GM19238 (cell line): ENCODE measurements at regions not wholly inside any gene's neighbourhood (a gene's known extent, or its start where the extent isn't known, plus 50 kb on each side); places are given as distances from the start of the nearest gene placed in this dataset.

Experiments
- DNase-seq: peaks from one replicate; pipeline ENCODE4 v3.0.0; 2011; ENCODE audit warnings: low spot score; ENCODE audit not compliant: insufficient read length

GRCh38 chr9:28805197-28805596 lies 1231.9 kb upstream of the C9orf72 start:
- DNase-seq: no peak

GRCh38 chr9:28808042-28808441 lies 1234.8 kb upstream of the C9orf72 start:
- DNase-seq: no peak

DNA sequence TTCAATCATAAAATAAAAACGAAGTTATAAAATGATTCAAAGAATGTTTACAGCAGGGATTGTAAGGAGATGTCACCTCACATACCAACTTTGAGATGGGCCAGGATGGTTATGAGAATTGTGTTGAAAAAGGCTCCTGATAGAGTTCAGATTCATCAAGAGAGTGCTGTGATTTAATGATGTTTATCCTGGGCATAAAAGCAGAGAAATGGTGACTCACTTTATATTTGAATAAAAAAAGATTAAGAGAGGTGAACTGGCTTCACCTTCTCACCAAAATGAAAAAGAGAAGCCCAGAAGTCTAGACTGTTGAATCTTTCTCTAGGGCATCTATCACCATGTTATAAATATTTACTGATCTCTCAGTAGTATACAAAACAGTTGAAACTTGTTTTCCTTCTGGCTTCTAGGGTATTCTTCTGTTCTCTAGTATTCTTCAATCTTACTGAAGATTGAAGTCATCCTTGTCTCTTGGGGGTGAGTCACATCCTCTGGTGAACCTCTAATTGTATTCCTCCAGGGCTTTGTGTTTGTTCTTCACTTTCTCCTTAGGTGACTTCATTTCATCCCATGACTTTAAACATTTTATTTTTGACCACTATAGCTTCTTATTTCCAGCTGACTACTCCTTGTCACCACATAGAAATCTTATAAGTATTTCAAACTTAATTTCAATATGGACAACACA lies 1237.3 kb upstream of the C9orf72 start:
- DNase-seq: no peak

DNA sequence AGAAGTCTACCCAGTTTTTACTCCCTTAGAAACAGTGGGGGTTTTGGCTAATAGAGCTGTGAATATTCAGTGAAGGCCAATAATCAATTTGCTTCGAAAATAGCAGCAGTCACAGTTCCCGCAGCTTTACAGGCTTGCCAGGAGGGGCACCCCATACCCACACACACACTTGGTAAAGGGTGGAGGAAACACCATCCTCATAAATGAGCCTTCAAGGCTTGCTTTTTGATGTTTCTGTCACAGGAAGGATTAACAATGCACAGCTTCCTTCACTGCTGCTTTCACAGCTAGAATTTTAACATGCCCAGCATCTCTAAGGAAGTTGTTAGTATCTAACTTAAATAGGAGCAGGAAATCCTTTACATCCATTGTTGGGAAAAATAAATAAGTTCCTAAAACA lies 1247.5 kb upstream of the C9orf72 start:
- no peak for DNase-seq

- DNase-seq: no peak
These were observed 1248.0 kb upstream of the C9orf72 start for GRCh38 chr9:28821240-28821639.

DNA sequence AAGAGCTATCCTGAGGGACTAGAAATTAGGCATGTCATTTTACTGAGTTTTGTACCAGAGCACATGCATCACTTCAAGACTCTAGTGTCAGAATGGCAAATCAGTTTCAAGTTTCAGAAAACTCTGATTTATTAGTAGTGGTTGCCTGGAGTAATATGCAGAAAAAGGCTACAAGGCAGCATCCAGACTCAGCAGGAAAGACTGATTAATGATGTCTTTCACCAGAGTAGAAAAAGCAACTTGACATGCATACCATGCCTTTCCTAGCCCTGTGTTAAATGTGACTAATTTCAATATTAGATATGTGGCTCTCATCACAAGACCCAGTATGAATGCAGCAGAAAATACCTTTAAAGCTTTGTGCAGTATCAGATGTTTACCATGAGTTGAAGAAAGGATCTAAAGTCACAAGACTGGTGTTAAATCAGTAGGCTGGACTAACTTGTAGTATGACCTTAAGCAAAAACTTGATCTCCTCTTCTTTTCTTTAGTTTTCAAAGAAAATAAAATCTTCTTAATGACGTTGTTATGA lies 1251.2 kb upstream of the C9orf72 start:
- DNase-seq: no peak

- DNase-seq: no peak
These were observed 1259.0 kb upstream of the C9orf72 start for GRCh38 chr9:28832168-28832770.

DNA sequence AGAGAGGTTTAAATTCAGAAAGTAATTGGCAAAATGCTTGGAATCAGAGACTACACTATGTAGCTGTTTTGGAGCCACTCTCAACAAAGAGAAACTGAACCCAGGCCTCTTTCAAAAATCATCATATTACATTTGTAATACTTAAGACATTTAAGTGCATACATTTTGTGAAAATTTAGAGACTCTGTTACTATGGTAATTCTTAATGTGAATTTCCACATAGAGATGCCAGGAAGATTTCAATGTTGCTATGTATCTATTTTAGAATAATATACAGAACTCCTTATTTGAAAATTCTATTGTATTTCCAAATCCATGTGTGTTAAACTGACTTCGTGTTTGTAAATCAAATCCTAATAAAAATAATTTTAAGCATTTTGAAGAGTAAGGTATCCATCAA lies 1260.9 kb upstream of the C9orf72 start:
- DNase-seq: no peak

DNA sequence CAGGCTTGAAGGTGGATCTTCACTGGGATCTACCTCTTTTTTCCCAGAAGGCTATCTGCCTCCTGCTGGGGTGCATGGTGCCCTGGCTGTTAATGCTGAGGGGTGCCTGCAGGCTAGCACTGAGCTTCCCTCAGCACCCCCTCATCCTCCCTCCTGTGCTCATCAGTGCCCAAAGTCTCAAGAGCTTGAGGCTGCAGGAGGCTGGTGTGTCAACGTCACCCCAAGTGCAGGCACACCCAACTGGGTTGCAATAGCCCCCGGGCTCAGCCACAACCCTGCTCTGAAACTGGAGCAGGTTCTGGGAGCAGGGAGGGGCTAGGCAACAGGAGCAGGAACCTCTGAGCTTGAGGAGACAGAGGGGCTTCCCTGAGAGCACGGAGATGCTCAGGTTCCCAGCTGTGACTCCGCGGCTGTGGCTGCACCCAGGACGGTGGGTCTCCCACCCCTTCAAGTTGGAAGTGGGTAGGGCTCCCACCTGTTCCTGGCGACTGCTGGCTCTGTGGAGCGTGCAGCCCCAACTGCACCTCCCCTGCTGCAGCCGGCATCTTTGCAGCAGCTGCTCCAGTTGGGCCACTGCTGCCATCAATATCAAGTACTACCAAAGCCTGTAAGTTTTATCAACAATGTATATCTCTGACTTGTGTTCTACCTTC lies 1266.6 kb upstream of the C9orf72 start:
- DNase-seq: no peak

DNA sequence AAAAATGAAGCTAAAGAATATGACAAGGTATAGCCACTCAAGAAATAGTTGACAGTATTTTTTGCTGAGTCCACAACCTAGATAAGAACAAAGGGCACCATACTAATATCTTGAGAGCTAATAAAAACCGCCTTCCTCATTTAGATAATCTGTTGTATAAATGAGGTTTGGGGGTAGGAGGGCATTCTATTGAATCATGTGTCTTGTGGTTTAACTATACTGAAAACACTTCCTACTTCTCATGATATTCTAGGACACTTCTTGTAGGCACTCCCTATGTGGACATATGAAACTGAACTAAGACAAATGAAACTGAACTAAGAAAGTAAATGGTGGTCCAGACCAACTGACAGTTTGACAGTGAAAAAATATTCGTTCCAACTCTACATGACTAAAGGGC lies 1268.5 kb upstream of the C9orf72 start:
- DNase-seq: no peak

GRCh38 chr9:28847331-28847730 lies 1274.0 kb upstream of the C9orf72 start:
- no peak for DNase-seq

DNA sequence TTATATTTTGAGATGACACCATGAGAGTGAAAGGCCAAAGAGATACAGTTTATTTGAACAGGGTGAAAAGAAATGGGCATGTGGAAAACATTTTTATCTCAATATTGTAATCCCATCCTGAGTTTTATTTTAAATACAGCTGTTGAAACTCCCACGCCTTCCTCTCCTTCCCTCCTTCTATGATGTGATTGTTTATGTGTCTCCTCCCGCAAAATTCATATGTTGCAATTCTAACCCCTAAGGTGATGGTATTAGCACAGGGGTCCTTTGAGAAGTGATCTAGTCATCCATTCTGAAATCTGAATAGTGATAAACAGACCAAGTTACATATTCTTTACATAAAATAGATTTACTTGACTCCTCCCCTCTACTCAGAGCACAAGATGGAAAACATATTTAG lies 1275.4 kb upstream of the C9orf72 start:
- DNase-seq: no peak

DNA sequence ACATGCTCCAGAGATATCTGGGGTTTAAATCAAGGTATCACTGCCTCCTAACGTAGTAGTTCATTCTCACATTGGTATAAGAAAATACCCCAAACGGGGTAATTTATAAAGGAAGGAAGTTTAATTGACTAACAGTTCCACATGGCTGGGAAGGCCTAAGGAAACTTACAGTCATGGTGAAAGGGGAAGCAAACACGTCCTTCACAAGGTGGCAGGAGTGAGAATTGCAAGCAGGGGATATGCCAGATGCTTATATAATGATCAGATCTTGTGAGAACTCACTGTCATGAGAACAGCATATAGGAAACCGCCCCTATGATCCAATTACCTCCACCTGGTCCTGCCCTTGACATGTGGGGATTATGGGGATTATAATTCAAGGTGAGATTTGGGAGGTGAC lies 1280.2 kb upstream of the C9orf72 start:
- no peak for DNase-seq

GRCh38 chr9:28866951-28867350 lies 1293.7 kb upstream of the C9orf72 start:
- no peak for DNase-seq

- DNase-seq: no peak
These were observed 1295.1 kb upstream of the C9orf72 start for GRCh38 chr9:28868228-28868990.

DNA sequence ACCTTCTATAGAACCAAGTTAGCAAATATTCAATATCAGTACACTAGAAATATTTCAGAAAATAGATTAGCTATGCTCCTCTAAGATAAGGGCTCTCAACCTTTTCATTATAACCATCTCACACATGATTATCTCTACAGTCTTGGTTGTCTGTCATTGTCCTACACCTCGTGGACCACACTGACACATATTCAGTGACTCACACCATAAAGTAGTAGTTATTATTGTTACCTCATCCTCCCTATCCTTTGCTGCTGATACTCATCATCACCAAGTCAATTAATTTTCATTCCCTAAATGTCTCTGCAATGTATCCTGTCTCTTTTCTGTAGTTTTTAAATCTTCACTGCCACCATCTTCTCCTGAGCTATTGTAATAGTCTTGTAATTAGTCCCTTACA lies 1309.2 kb upstream of the C9orf72 start:
- no peak for DNase-seq

DNA sequence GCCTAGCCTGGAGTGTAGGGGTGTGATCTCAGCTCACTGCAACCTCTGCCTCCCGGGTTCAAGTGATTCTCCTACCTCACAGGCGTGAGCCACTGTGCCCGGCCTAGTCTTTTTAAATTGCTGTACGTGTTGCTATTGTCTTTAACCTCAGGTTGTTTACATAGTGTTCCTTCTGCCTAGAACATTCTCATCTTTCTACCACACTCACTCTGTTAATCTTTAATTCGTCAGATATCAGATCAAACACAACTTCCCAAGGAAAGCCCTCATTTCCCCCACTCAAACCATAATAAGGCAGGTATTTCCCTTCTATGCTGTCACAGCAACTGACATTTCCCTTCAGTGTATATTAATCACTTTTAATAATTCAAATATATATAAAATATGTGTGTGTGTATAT lies 1310.0 kb upstream of the C9orf72 start:
- DNase-seq: no peak

DNA sequence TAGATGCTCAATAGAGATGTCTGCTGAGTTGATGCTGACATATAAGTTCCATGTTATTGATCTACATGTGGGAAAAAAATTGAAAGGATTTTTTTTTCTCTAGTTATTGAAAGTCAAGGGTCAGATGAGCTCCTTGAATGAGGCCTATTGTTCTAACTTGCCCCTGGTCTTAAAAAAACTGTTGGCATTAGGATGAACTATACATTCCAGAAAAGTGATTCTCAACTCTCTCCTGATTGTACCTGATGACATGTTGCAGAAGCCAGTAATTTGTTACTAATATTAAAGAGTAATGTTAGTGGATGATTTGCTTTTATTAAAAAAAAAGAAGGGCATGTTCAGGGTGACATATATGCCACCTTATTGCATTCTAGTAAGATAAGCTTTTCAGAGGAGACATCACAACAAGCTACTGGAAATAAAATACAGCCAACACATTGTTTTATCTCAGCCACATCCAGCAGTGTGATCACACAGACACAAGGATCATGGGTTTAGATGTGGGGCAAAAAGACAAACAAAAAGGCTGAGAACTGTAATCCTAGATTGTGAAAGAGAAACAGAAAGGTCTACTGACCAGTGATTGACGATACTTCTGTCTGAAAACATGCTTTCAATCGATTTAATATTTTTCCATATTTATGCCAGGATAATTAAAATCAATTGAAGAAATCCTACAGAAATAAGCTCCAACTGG lies 1314.1 kb upstream of the C9orf72 start:
- DNase-seq: no peak

DNA sequence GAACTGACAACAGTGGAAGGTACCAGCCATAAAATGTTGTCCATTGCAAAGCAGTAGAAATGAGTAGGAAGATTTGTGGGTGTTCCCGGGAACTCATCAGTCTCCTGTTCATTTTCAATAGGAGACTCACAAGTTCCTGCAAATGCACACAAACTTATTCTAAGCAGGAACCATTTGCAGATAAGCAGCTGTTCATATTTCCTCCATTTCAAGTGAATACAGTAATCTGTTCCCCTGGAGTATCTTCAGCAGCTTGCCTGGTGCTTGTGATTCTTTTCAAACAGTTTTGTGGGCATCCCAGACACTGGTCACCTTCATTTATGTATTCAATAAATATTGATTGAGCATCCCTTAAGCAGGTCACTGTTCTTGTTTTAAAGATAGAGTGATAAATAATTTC lies 1315.5 kb upstream of the C9orf72 start:
- DNase-seq: no peak

DNA sequence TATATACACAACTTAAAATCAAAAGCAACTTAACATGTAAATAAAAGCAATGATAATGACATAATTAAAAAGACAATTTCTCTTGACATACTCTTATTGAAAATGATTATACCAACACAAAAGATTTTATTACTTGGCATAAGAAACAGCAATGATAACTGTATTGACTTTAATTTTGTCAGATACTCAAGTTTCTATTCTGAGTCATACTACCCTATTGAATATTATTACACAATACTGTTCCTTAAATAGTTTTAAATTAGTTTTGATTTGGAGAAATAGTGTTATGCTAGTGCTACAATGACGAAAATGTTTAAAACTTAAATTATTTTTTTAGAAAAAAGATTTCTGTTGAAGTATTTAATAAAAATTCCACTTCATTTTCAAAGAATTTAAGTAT lies 1319.3 kb upstream of the C9orf72 start:
- no peak for DNase-seq

DNA sequence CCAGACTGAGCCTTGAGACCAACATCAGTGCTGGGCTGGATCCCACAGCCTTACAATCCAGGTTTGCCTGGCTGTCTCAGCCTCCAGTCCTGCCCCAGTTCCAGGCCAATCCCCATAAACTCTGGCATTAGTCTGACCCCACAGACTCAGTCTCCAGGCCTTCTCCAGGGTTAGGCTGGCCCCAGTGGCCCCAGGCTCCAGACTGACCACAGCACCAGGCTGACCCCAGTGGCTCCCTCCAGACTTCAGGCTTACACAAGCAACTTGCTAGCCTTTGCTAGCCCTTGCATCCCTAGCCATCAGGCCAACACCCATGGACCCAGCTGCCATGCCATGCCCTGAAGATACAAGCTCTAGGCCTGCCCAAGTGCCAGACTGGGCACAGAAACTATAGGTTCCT lies 1326.0 kb upstream of the C9orf72 start:
- no peak for DNase-seq
